NCI-H2196 (cell line): ENCODE measurements at regions not wholly inside any gene's neighbourhood (a gene's known extent, or its start where the extent isn't known, plus 50 kb on each side); places are given as distances from the start of the nearest gene placed in this dataset.

Experiments
- DNase-seq: peaks from one replicate; lab custom pipeline; 2025; ENCODE audit not compliant: unreplicated experiment; lab: John Stamatoyannopoulos, UW

- DNase-seq = peak; percentile 15
These were observed 195.4 kb downstream of the SKIDA1 start for GRCh38 chr10:21329995-21330627.

- no peak for DNase-seq
These were observed 198.0 kb downstream of the SKIDA1 start for GRCh38 chr10:21327289-21327993.

DNA sequence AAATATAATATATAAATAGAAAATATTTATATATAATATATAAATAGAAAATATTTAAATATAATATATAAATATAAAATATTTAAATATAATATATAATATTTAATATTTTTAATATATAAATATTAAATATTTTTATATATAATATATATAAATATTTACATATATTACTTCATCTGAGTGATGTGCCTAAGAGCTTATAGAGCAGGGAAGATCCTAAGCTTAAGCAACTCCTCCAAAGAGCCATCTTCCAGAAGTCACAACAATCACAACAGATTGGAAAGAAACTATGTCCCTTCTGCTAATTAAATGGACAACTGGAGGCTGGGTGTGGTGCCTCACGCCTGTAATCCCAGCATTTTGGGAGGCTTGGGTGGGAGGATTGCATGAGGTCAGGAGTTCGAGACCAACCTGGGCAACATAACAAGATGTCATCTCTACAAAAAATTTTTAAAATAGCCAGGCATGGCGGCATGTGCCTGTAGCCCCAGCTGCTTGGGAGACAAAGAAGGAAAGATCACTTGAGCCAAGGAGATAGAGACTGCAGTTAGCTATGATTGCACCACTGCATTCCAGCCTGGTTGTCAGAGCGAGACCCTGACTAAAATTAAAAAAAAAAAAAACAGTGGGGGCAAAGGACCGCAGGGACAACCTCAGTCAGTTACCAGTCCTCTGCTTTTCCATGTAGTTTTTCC lies 198.7 kb downstream of the SKIDA1 start:
- no peak for DNase-seq

DNA sequence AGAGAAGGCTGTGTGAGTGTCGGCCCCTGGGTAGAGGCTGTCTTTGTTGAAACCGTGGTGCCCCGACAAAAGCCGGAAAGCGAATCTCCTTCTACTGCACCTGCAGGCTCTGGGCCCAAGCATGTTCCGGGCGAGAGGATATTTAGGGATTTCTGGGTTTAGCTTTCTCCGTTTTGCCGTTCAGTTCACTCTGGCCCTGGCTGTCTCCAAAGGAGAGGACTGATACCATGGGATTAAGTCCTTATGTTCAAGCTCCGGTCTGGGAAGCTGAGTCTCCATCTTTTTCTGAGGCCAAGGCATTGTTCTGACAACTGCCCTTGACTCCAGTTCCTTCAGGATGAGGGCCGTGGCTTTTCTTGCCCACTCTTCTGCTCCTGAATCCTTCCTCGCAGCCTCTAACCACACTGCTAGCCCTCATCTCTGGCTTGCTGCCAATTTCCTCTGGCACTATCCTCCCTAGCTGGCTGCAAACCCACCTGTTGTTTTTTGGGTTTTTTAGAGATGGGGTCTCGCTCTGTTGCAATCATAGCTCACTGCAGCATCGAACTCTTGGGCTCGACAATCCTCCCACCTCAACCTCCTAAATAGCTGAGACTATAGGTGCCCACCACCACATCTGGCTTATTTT lies 206.8 kb downstream of the SKIDA1 start:
- DNase-seq = peak; percentile 7

- no peak for DNase-seq
These were observed 207.6 kb downstream of the SKIDA1 start for GRCh38 chr10:21317902-21318301.

DNA sequence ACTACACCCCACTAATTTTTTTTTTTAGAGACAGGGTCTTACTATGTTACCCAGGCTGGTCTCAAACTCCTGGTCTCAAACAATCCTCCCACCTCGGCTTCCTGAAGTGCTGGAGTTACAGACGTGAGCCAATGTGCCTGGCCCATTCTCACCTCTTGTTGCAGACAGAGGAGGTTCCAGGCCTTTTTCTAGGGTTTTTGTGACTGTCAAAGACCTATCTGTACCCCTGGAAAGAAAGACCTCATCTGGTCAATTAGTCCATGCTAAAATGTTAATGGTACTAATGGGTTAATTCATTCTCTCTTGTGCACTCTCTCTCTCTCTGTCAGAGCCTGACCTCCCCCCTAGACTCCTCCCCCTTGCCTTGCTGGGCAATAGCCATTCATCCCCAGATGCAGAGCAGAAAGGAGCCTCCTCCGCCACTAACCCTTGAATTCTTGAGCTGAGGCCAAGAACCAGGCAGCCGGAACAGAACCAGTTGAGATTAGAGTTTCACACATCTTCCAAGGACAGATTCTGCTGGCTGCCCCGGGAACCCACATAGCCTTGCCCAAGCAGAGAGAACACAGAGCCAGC lies 209.7 kb downstream of the SKIDA1 start:
- peak; percentile 42 for DNase-seq

DNA sequence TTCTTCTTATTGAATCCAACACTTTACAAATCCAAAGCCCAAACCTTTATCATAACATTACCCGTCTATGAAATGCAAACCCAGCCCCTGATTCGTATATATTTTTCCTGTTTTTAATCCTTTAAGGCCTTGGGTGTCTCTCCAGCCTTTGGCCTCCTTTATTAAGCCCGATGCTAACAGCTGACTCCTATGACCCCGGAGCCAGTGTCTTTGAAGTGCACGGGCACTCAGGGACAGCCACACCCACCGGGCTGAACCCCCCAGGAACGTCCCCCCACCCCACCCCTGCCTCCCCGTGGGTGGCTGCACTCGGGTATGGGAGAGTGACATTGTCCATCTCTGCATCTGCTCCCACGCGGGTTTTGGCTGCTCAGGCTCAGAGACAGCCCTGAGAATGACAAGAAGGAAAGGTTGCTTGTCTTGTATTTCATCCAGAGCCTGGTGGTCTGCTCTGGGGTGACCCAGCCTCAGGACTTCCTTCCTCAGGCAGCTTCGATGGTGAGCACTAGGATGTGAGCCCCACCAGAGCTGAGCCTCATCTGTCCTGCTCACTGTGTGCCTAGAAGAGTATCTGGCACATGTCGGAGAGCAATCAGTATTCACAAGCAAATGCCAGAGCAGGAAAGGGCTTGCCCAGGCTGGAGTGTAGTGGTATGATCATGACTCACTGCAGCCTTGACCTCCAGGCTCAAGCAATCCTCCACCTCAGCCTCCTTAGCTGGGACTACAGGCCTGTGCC lies 210.4 kb downstream of the SKIDA1 start:
- DNase-seq = no peak

DNA sequence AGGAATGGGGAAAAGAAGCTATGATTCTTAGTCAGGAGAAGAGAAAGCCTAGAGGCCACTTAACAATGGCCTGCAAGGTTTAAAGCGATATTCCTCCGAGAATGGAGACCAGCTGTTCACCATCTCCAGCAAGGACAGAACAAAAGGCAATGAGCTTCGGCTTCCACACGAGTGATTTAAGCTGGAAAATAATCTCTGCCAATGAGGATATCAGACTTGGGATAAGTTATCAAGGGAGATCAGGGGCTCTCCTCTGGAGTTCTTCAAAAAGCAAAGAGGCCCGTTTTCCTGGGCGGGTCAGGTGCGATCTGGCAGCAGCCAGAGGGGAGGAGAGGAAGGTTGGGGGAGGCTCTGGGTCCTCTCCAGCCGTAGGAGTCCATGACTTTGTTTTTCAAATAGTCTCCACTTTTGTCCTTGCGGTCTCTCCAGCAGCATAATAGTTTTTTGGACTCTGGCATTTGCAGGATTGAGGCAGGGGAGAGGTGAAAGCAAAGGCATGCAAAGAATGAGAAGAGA lies 211.3 kb downstream of the SKIDA1 start:
- DNase-seq = no peak

- no peak for DNase-seq
These were observed 211.8 kb downstream of the SKIDA1 start for GRCh38 chr10:21313691-21314090.

- no peak for DNase-seq
These were observed 214.1 kb downstream of the SKIDA1 start for GRCh38 chr10:21311426-21311825.

- DNase-seq = no peak
These were observed 216.1 kb downstream of the SKIDA1 start for GRCh38 chr10:21309427-21309826.

- DNase-seq = no peak
These were observed 216.5 kb downstream of the SKIDA1 start for GRCh38 chr10:21308946-21309345.

DNA sequence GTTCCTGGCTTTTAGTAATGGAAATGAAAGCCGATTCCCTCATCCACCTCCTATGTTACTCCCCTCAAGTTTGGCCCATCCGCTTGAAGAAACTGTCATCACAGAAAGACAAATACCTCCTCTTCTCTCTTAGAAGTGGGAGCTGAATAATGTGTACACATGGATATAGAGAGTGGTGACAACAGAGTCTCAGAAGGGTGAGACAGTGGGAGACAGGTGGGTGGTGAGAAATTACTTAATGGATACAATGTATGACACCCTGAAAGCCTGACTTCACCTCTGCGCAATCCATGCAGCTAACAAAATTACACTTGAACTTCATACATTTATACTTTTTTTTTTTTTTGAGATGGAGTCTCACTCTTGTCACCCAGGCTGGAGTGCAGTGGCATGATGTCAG lies 217.5 kb downstream of the SKIDA1 start:
- DNase-seq = no peak

GRCh38 chr10:21304608-21305007 lies 220.9 kb downstream of the SKIDA1 start:
- no peak for DNase-seq

DNA sequence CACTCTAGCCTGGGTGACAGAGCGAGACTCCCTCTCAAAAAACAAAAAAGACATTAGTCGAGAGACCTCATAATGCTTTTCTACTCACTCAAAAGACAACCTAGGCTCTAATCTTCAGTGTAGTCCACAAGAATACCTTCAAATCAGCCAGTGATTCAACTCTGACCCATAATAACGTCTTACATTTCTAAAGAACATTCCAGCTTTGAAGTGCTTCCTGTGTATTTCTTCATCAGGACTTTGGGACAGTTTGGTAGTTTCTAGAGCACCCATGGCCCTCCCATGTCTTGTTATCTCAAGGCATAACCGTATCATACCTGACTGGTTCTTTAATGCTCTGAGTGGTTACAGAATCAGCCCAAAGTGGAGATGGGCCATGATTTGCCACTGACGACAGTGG lies 221.3 kb downstream of the SKIDA1 start:
- DNase-seq = no peak

GRCh38 chr10:21300551-21300950 lies 224.9 kb downstream of the SKIDA1 start:
- no peak for DNase-seq

GRCh38 chr10:21299330-21299729 lies 226.2 kb downstream of the SKIDA1 start:
- DNase-seq = no peak

DNA sequence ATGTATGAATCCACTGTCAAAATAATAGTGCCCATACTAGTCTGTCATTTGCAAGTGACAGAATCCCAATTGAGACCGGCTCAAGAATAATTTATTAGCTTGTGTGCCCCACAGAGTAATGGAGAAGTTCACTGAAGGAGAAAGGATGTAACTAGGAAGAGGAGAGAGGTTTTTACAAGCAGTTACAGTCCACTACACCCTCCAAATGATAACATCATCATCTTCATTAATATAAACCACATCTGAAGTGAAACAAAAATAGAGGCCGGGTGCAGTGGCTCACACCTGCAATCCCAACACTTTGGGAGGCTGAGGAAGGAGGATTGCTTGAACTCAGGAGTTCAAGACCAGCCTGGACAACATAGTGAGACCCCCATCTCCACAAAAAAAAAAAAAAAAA lies 226.8 kb downstream of the SKIDA1 start:
- DNase-seq = no peak

DNA sequence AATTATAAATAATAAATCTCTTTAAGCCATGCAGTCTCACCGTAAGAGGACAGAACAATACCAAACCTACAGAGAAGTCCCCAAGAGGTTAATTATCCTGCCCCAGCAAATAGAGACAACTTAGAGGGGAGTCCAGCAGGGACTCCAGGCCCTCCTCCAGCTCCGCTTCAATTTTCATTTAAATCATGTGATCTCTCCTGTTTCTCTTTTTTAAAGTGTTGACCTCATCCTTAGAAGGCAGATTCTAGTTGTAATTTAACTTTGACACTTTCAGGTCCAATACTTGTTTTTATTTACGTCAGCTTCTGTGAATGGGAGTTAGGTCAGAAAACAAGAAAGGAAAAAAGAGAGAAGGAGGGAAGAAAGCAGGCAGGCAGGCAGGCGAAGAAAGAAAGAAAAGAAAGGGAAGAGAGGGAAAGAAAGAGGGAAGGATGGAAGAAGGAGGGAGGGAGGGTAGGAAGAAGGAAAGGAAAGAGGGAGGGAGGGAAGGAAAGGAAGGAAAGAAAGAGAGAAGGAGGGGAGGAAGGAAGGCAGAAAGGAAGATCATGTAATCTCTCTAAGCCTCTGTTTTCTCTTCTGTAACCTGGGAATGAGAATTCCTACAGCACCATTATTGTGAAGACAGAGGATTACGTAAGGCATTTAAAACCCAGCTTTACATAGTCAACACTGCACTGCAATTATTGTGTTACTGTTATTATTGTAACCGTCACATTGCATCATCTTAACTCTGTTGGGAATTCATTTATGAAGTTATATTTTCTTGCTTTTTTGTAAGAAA lies 227.7 kb downstream of the SKIDA1 start:
- DNase-seq = no peak
